K562 (cell line): ENCODE measurements at regions not wholly inside any gene's neighbourhood (a gene's known extent, or its start where the extent isn't known, plus 50 kb on each side); places are given as distances from the start of the nearest gene placed in this dataset.

Source experiments
- ATAC-seq: fragments of 200-7000 bp; cut with Tn5 transposase; 3 replicates; pipeline ENCODE4 v1.9.1; 2020; ENCODE audit warnings: moderate library complexity
- BruUV-seq: library from RNA; stranded (reverse); fragments of 400-500 nt; replicated peaks from 2 replicates; lab custom pipeline; 2021; lab: Mats Ljungman, UMichigan
- CTCF ChIA-PET: fragments of 300-600 bp; formaldehyde crosslinking; extraction: SDS; loops from one replicate; lab custom pipeline; 2021; ENCODE audit warnings: low intra/inter-chr PET ratio; lab: Yijun Ruan, JAX
- POLR2A ChIA-PET: fragments of 300-600, 350-650 bp; sonication (Branson Sonifier 250); formaldehyde crosslinking; extraction: SDS; loops from one replicate; lab custom pipeline; 2021; ENCODE audit warnings: antibody characterized with exemption, inconsistent platforms; lab: Yijun Ruan, JAX
- DNase-seq, 4 experiments: peaks; one replicate each; pipeline versions ENCODE4 v3.0.0 to v3.0.0-alpha.2; 2011 to 2018; ENCODE audit warnings: low spot score in 3 of 4, mixed read lengths in 3 of 4; ENCODE audit errors: extremely low read depth in 1 of 4
- FAIRE-seq: peaks from 2 replicates; lab custom pipeline; 2011; peaks lifted over from hg19 to GRCh38; lab: Jason Lieb, UNC
- H2AFZ ChIP-seq: 2 replicates; pipeline ENCODE4 v1.6.0; 2011; ENCODE audit warnings: low read depth, low read length, control low read depth, inconsistent platforms
- H3K27ac ChIP-seq: fragments of 200-600 bp; 3 replicates; pipeline ENCODE4 v1.8.0; 2011; ENCODE audit warnings: low read depth, mild to moderate bottlenecking, control low read depth, inconsistent platforms, low read length, moderate library complexity, mixed read lengths; ENCODE audit errors: extremely low read depth
- H3K27me3 ChIP-seq, 2 experiments: fragments of 300-600 bp in 1 of 2; 2 replicates in 1 of 2; 3 replicates in 1 of 2; pipeline versions ENCODE4 v1.6.0 to v1.8.0; 2011; ENCODE audit warnings: inconsistent platforms in 2 of 2, low read length in 2 of 2, mild to moderate bottlenecking in 1 of 2, mixed read lengths in 1 of 2, moderate library complexity in 1 of 2; ENCODE audit not compliant: control insufficient read depth in 2 of 2, insufficient read depth in 2 of 2
- H3K36me3 ChIP-seq: fragments of 300-600 bp; 3 replicates; pipeline ENCODE4 v1.8.0; 2011; ENCODE audit warnings: mild to moderate bottlenecking, low read length, inconsistent platforms; ENCODE audit not compliant: control insufficient read depth, insufficient read depth
- H3K4me1 ChIP-seq, 2 experiments: fragments of 200-600 bp in 1 of 2; replicated peaks in 1 of 2; 2 replicates in 1 of 2; 3 replicates in 1 of 2; pipeline versions ENCODE4 v1.5.1 to v1.8.0; 2011; ENCODE audit warnings: inconsistent platforms in 2 of 2, low read length in 2 of 2, mild to moderate bottlenecking in 1 of 2, mixed read lengths in 1 of 2, moderate library complexity in 1 of 2; ENCODE audit not compliant: control insufficient read depth in 2 of 2, insufficient read depth in 2 of 2
- H3K4me2 ChIP-seq: 2 replicates; pipeline ENCODE4 v1.6.1; 2011; ENCODE audit warnings: low read length, control low read depth, inconsistent platforms, mixed read lengths; ENCODE audit not compliant: insufficient read depth
- H3K4me3 ChIP-seq: fragments of 200-600 bp; sonication (generic), shearing (Covaris generic); 2 replicates; pipeline ENCODE4 v1.5.1; 2016; ENCODE audit warnings: control low read depth, inconsistent platforms
- H3K79me2 ChIP-seq: fragments of 200-600 bp; 3 replicates; pipeline ENCODE4 v1.8.0; 2011; ENCODE audit warnings: low read length, inconsistent platforms; ENCODE audit not compliant: control insufficient read depth, insufficient read depth
- H3K9ac ChIP-seq, 2 experiments: 2 replicates each; pipeline versions ENCODE4 v1.6.0 to v1.6.1; 2011; ENCODE audit warnings: low read depth in 2 of 2, low read length in 2 of 2, control low read depth in 1 of 2, inconsistent platforms in 1 of 2, mild to moderate bottlenecking in 1 of 2, mixed read lengths in 1 of 2; ENCODE audit not compliant: insufficient read depth in 1 of 2
- H3K9me1 ChIP-seq: one replicate; pipeline ENCODE4 v1.6.0; 2011; ENCODE audit warnings: inconsistent platforms, mild to moderate bottlenecking, low read length, moderate library complexity; ENCODE audit not compliant: control insufficient read depth, insufficient read depth
- H3K9me3 ChIP-seq: replicated peaks from 2 replicates; pipeline ENCODE4 v1.5.1; 2011; ENCODE audit warnings: low read depth, low read length, inconsistent platforms; ENCODE audit not compliant: control insufficient read depth, insufficient read depth
- H4K20me1 ChIP-seq: replicated peaks from 2 replicates; pipeline ENCODE4 v1.6.1; 2011; ENCODE audit warnings: low read length, inconsistent platforms, mixed read lengths; ENCODE audit not compliant: control insufficient read depth, insufficient read depth
- BCLAF1 ChIP-seq, 2 experiments: fragments of 450-650 bp in 1 of 2; IDR thresholded peaks; 2 replicates each; pipeline ENCODE4 v1.6.1; 2011 to 2017; ENCODE audit warnings: low read depth in 2 of 2, antibody characterized with exemption in 1 of 2, borderline replicate concordance in 1 of 2, low read length in 1 of 2, mild to moderate bottlenecking in 1 of 2, mixed read lengths in 1 of 2; ENCODE audit not compliant: control insufficient read depth in 1 of 2
- FOXA1 ChIP-seq: fragments of 450-650 bp; IDR thresholded peaks from 2 replicates; pipeline ENCODE4 v1.6.1; 2016; ENCODE audit warnings: mild to moderate bottlenecking, borderline replicate concordance
- GTF2E2 ChIP-seq: fragments of 200-800 bp; sonication (Bioruptor generic); IDR thresholded peaks from 2 replicates; pipeline ENCODE4 v1.6.1; 2016; ENCODE audit warnings: missing genetic modification characterization, missing compliant biosample characterization
- HIVEP1 ChIP-seq: fragments of 250-450 bp; sonication (Bioruptor Pico); IDR thresholded peaks from 2 replicates; pipeline ENCODE4 v1.4.0; 2020; ENCODE audit warnings: mild to moderate bottlenecking
- HNRNPLL ChIP-seq: fragments of 200-400 bp; formaldehyde crosslinking; IDR thresholded peaks from 2 replicates; pipeline ENCODE4 v1.6.1; 2017; ENCODE audit warnings: low read length, low read depth, mild to moderate bottlenecking; ENCODE audit not compliant: poor library complexity, severe bottlenecking
- KAT2B ChIP-seq: IDR thresholded peaks from one replicate; pipeline ENCODE4 v1.6.1; 2012; ENCODE audit warnings: low read depth, mild to moderate bottlenecking, control low read depth, inconsistent platforms, low read length, moderate library complexity
- MEF2A ChIP-seq: IDR thresholded peaks from 2 replicates; pipeline ENCODE4 v1.6.1; 2011; ENCODE audit warnings: low read depth, mild to moderate bottlenecking, low read length, moderate library complexity; ENCODE audit not compliant: control insufficient read depth
- RAD21 ChIP-seq, 2 experiments: fragments of 250-450 bp in 1 of 2; fragments of 450-650 bp in 1 of 2; sonication (Bioruptor Pico) in 1 of 2; formaldehyde crosslinking in 1 of 2; IDR thresholded peaks in 1 of 2; conservative IDR thresholded peaks in 1 of 2; 2 replicates each; pipeline versions ENCODE4 v1.4.0 to v1.8.0; 2020 to 2022; ENCODE audit warnings: mild to moderate bottlenecking in 2 of 2, moderate library complexity in 1 of 2
- RNF219 ChIP-seq: fragments of 250-450 bp; sonication (Bioruptor Pico); IDR thresholded peaks from 2 replicates; pipeline ENCODE4 v1.5.0; 2022; ENCODE audit warnings: mild to moderate bottlenecking
- SRSF7 ChIP-seq: fragments of 200-400 bp; formaldehyde crosslinking; optimal IDR thresholded peaks from 2 replicates; pipeline ENCODE3; 2017; ENCODE audit warnings: mild to moderate bottlenecking, low read depth, low read length
- STAT6 ChIP-seq: sonication (generic); formaldehyde crosslinking; IDR thresholded peaks from 2 replicates; pipeline ENCODE4 v1.8.1; 2023; ENCODE audit warnings: mild to moderate bottlenecking, missing genetic modification reagents
- USF1 ChIP-seq: sonication (generic); formaldehyde crosslinking; IDR thresholded peaks from 2 replicates; pipeline ENCODE4 v1.9.0; 2022; ENCODE audit warnings: mild to moderate bottlenecking, missing genetic modification reagents
- ZNF263 ChIP-seq: sonication (generic); formaldehyde crosslinking; IDR thresholded peaks from 2 replicates; pipeline ENCODE4 v1.8.0; 2022; ENCODE audit warnings: mild to moderate bottlenecking, missing genetic modification reagents, borderline replicate concordance
- ZZZ3 ChIP-seq: fragments of 450-650 bp; IDR thresholded peaks from 2 replicates; pipeline ENCODE4 v1.6.1; 2016; ENCODE audit warnings: antibody characterized with exemption, mild to moderate bottlenecking, moderate library complexity
- WGBS: fragments of 100-300 bp; shearing (Covaris generic); methylation state at CpG from one replicate; pipeline ENCODE4 v1.1.6; 2016; ENCODE audit warnings: low coverage, mixed read lengths; ENCODE audit not compliant: insufficient coverage; ENCODE audit errors: missing lambda C conversion rate; 5-methylcytosine and 5-hydroxymethylcytosine counted together
- in situ Hi-C: fragments of 300-500 bp; cut with MboI; formaldehyde crosslinking; loops from 4 replicates; pipeline ENCODE4 v1.15.0; 2018; ENCODE audit warnings: inconsistent platforms, mixed read lengths
- intact Hi-C: fragments of 100-400 bp; cut with micrococcal nuclease; formaldehyde crosslinking; loops from 2 replicates; pipeline ENCODE4 v1.14.2; 2022

GRCh38 chr1:17943506-17943905 lies 164.1 kb upstream of the IGSF21 start:
- intact Hi-C loops = no loop called here
- no peaks in the 10 kb centered on the region for H3K9me3 ChIP-seq
- CTCF ChIA-PET = no interaction called here
- H3K36me3 ChIP-seq = no peaks in the 10 kb centered on the region
- H2AFZ ChIP-seq = no peak overlapping the region
- H3K4me1 ChIP-seq = no peaks in the 10 kb centered on the region
- H3K79me2 ChIP-seq = no peaks in the 10 kb centered on the region
- no peak overlapping the region for H3K9ac ChIP-seq
- in situ Hi-C loops = no loop called here
- 0% methylated on average over 2 of the region's 2 CpGs for WGBS
- no peaks in the 10 kb centered on the region; a peak in 2 of 5 replicates for H3K27me3 ChIP-seq
- no peak overlapping the region for H3K27ac ChIP-seq
- DNase-seq = no peak
- no TSS peak for BruUV-seq
- no peak overlapping the region for H3K4me3 ChIP-seq
- H4K20me1 ChIP-seq = peaks cover 3% of the 10 kb centered on the region; the same call in 1 of the 2 replicates
- no peaks in the 10 kb centered on the region for H3K9me1 ChIP-seq
- H3K4me2 ChIP-seq = no peak overlapping the region
- POLR2A ChIA-PET = no interaction called here
- FAIRE-seq = no peak
- ATAC-seq = no peak
- no peak for TF ChIP-seq SRSF7
- no peak for TF ChIP-seq HIVEP1 (CRISPR knock-in tag)
- TF ChIP-seq ZNF263 = no peak
- TF ChIP-seq FOXA1 = no peak
- TF ChIP-seq STAT6 (CRISPR knock-in tag) = no peak
- no peak for TF ChIP-seq RNF219 (CRISPR knock-in tag)
- TF ChIP-seq MEF2A = no peak
- TF ChIP-seq ZZZ3 = no peak
- TF ChIP-seq KAT2B = no peak
- no peak for TF ChIP-seq GTF2E2 (tag)
- TF ChIP-seq BCLAF1 (IDR thresholded peaks at IDR 0.05; ENCODE audit: borderline replicate concordance in 1 of 2, control insufficient read depth in 1 of 2, low read depth in 2 of 2, low read length in 1 of 2) = no peak
- TF ChIP-seq HNRNPLL = no peak
- no peak for TF ChIP-seq USF1 (CRISPR knock-in tag)
- TF ChIP-seq RAD21 (CRISPR knock-in tag; conservative IDR thresholded peaks at IDR 0.05 in 1 of 2, IDR thresholded peaks at IDR 0.05 in 1 of 2) = no peak
